ENCODE measurements at regions not wholly inside any gene's neighbourhood (a gene's known extent, or its start where the extent isn't known, plus 50 kb on each side); places are given as distances from the start of the nearest gene placed in this dataset.

GRCh38 chr2:189302274-189302948 is 122.8 kb upstream of the COL5A2 start:
- TF ChIP-seq CTCF (IDR thresholded peaks at IDR 0.05), result no peak
- no peak for TF ChIP-seq POLR2A (IDR thresholded peaks at IDR 0.05)

Data from breast epithelium (tissue), 3 donors.